Liver (tissue), 7 donors: ENCODE measurements at regions not wholly inside any gene's neighbourhood (a gene's known extent, or its start where the extent isn't known, plus 50 kb on each side); places are given as distances from the start of the nearest gene placed in this dataset.

Source experiments
- DNase-seq: peaks from one replicate; pipeline ENCODE4 v3.0.0-alpha.2; 2017; ENCODE audit warnings: low spot score
- H3K27ac ChIP-seq, 2 donors: one replicate each; pipeline ENCODE4 v1.7.0; 2013; ENCODE audit warnings: inconsistent platforms in 2 of 2, low read length in 2 of 2, control low read depth in 1 of 2, low read depth in 1 of 2, mild to moderate bottlenecking in 1 of 2
- H3K27me3 ChIP-seq, 4 donors: one replicate each; pipeline versions ENCODE4 v1.6.1 to v1.7.0; 2013; ENCODE audit warnings: low read length in 3 of 4, inconsistent platforms in 1 of 4, mild to moderate bottlenecking in 1 of 4, moderate library complexity in 1 of 4; ENCODE audit not compliant: control insufficient read depth in 4 of 4, insufficient read depth in 4 of 4
- H3K36me3 ChIP-seq, 4 donors: one replicate each; pipeline versions ENCODE4 v1.6.1 to v1.7.0; 2013; ENCODE audit warnings: low read length in 3 of 4, mild to moderate bottlenecking in 3 of 4, low read depth in 1 of 4, moderate library complexity in 1 of 4; ENCODE audit not compliant: control insufficient read depth in 4 of 4, insufficient read depth in 3 of 4
- H3K4me1 ChIP-seq, 4 donors: one replicate each; pipeline versions ENCODE4 v1.6.1 to v1.7.0; 2013; ENCODE audit warnings: low read length in 3 of 4, mild to moderate bottlenecking in 3 of 4, moderate library complexity in 1 of 4; ENCODE audit not compliant: control insufficient read depth in 4 of 4, insufficient read depth in 4 of 4
- H3K4me3 ChIP-seq, 3 donors: one replicate each; pipeline versions ENCODE4 v1.6.1 to v1.7.0; 2013; ENCODE audit warnings: low read length in 3 of 3, control low read depth in 1 of 3, low read depth in 1 of 3, mild to moderate bottlenecking in 1 of 3
- H3K9ac ChIP-seq, 2 donors: one replicate each; pipeline ENCODE4 v1.7.0; 2013; ENCODE audit warnings: low read length in 2 of 2, mild to moderate bottlenecking in 2 of 2, moderate library complexity in 2 of 2, control low read depth in 1 of 2, low read depth in 1 of 2
- H3K9me3 ChIP-seq, 4 donors: one replicate each; pipeline versions ENCODE4 v1.6.1 to v1.7.0; 2013; ENCODE audit warnings: low read length in 3 of 4; ENCODE audit not compliant: control insufficient read depth in 4 of 4
- ATF3 ChIP-seq: IDR thresholded peaks from 2 replicates; pipeline ENCODE4 v1.6.1; 2016; ENCODE audit warnings: antibody characterized with exemption
- EGR1 ChIP-seq, 2 donors: IDR thresholded peaks; 2 replicates each; pipeline ENCODE4 v1.6.1; 2016 to 2018; ENCODE audit warnings: antibody characterized with exemption in 2 of 2, low read depth in 2 of 2
- FOXA1 ChIP-seq: IDR thresholded peaks from 2 replicates; pipeline ENCODE4 v1.6.1; 2016; ENCODE audit warnings: antibody characterized with exemption
- GABPA ChIP-seq, 2 donors: IDR thresholded peaks in 1 of 2; conservative IDR thresholded peaks in 1 of 2; 2 replicates each; pipeline ENCODE4 v1.6.1; 2016; ENCODE audit warnings: antibody characterized with exemption in 2 of 2, mild to moderate bottlenecking in 1 of 2, moderate library complexity in 1 of 2
- HNF4G ChIP-seq: IDR thresholded peaks from 2 replicates; pipeline ENCODE4 v1.6.1; 2016; ENCODE audit warnings: antibody characterized with exemption
- JUND ChIP-seq, 2 donors: IDR thresholded peaks; 2 replicates each; pipeline ENCODE4 v1.6.1; 2016; ENCODE audit warnings: antibody characterized with exemption in 2 of 2
- NR2F2 ChIP-seq: IDR thresholded peaks from 2 replicates; pipeline ENCODE4 v1.6.1; 2016; ENCODE audit warnings: antibody characterized with exemption
- RAD21 ChIP-seq, 2 donors: IDR thresholded peaks; 2 replicates each; pipeline ENCODE4 v1.6.1; 2016; ENCODE audit warnings: antibody characterized with exemption in 2 of 2, mild to moderate bottlenecking in 2 of 2
- RXRA ChIP-seq, 2 donors: IDR thresholded peaks; 2 replicates each; pipeline ENCODE4 v1.6.1; 2017 to 2018; ENCODE audit warnings: antibody characterized with exemption in 2 of 2, mild to moderate bottlenecking in 1 of 2
- SP1 ChIP-seq: IDR thresholded peaks from 2 replicates; pipeline ENCODE4 v1.6.1; 2018; ENCODE audit warnings: antibody characterized with exemption, mild to moderate bottlenecking
- TAF1 ChIP-seq: conservative IDR thresholded peaks from 2 replicates; pipeline ENCODE4 v1.6.1; 2016; ENCODE audit warnings: antibody characterized with exemption, mild to moderate bottlenecking
- ZBTB33 ChIP-seq: IDR thresholded peaks from 2 replicates; pipeline ENCODE4 v1.6.1; 2016; ENCODE audit warnings: antibody characterized with exemption
- WGBS: extraction: QIAGEN DNeasy Blood & Tissue Kit; methylation state at CpG from one replicate; pipeline ENCODE4 v1.1.7; 2013; 5-methylcytosine and 5-hydroxymethylcytosine counted together
- TF ChIP-seq, protein P1 (sequence below): IDR thresholded peaks from 2 replicates; pipeline ENCODE4 v1.6.1; 2016; ENCODE audit warnings: antibody characterized with exemption
- TF ChIP-seq, protein P2 (sequence below): IDR thresholded peaks from 2 replicates; pipeline ENCODE4 v1.6.1; 2016; ENCODE audit warnings: antibody characterized with exemption, mild to moderate bottlenecking
- donor health status: healthy.
- donor health status: healthy.
- donor health status: healthy.
- donor health status: healthy.

- TF ChIP-seq ZBTB33 (no peak), RAD21 (IDR thresholded peaks at IDR 0.05) (no peak), EGR1 (IDR thresholded peaks at IDR 0.05; ENCODE audit: low read depth in 2 of 2) (no peak), RXRA (IDR thresholded peaks at IDR 0.05) (no peak), SP1 (no peak), ATF3 (no peak)
- TF ChIP-seq, protein P1, sequence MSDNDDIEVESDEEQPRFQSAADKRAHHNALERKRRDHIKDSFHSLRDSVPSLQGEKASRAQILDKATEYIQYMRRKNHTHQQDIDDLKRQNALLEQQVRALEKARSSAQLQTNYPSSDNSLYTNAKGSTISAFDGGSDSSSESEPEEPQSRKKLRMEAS = no peak
Observed at GRCh38 chr21:27589781-27590180, 622.9 kb upstream of the ADAMTS5 start (continued).

DNA sequence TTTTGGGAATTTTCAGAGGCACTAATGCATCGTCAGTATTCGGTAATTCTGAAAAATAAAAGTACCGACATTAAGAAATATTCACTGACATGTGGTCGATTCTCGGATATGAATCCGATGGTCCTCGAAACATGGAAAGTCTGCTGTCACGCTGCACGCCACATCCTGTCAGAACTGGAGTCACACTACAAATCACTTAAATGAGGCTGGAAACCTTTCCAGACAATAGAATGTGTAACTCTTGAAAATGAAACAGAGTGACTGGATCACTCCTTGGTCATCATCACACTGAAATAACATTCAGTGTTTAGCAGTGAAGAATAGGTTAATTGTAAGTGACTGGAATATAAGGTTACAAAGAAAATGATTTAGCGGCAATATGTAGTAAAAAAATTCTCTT is 620.1 kb upstream of the ADAMTS5 start:
- Histone ChIP-seq H3K4me1 (no peaks in the 10 kb centered on the region), H3K27me3 (no peaks in the 10 kb centered on the region), H3K9me3 (no peaks in the 10 kb centered on the region), H3K9ac (no peak overlapping the region), H3K27ac (no peak overlapping the region), H3K36me3 (no peaks in the 10 kb centered on the region), H3K4me3 (no peak overlapping the region)
- DNase-seq = no peak
- no peak for TF ChIP-seq RAD21 (IDR thresholded peaks at IDR 0.05)
- 94% methylated on average over 10 of the region's 10 CpGs for WGBS

DNA sequence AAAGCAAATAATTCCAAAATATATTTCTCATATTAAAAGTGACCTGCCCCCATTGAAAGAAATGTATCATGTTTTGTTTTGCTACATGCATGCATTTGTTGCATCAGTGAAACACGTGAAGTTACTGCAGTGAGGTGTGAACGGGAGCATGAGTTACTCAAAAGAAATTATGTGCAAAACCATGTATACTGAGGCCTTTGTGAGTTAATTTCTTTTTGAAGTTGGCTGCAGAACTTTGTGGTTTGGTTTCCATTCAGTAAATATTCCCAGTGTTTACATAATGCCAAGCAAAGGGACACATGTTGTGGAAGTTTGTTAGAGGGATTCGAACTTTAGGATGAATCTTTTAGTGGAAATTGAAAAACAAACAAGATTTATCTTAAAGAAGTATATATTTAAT is 619.4 kb upstream of the ADAMTS5 start:
- Histone ChIP-seq H3K4me1 (no peaks in the 10 kb centered on the region), H3K9ac (no peak overlapping the region), H3K36me3 (no peaks in the 10 kb centered on the region), H3K9me3 (no peaks in the 10 kb centered on the region), H3K27ac (no peak overlapping the region), H3K27me3 (no peaks in the 10 kb centered on the region), H3K4me3 (no peak overlapping the region)
- 75% methylated on average over 3 of the region's 3 CpGs for WGBS
- TF ChIP-seq ATF3 (no peak), JUND (IDR thresholded peaks at IDR 0.05) (no peak), NR2F2 (no peak), FOXA1 (no peak), HNF4G (no peak), GABPA (IDR thresholded peaks at IDR 0.05 in 1 of 2, conservative IDR thresholded peaks at IDR 0.05 in 1 of 2) (no peak), RXRA (IDR thresholded peaks at IDR 0.05) (no peak), ZBTB33 (no peak), TAF1 (no peak)
- TF ChIP-seq, protein P2, sequence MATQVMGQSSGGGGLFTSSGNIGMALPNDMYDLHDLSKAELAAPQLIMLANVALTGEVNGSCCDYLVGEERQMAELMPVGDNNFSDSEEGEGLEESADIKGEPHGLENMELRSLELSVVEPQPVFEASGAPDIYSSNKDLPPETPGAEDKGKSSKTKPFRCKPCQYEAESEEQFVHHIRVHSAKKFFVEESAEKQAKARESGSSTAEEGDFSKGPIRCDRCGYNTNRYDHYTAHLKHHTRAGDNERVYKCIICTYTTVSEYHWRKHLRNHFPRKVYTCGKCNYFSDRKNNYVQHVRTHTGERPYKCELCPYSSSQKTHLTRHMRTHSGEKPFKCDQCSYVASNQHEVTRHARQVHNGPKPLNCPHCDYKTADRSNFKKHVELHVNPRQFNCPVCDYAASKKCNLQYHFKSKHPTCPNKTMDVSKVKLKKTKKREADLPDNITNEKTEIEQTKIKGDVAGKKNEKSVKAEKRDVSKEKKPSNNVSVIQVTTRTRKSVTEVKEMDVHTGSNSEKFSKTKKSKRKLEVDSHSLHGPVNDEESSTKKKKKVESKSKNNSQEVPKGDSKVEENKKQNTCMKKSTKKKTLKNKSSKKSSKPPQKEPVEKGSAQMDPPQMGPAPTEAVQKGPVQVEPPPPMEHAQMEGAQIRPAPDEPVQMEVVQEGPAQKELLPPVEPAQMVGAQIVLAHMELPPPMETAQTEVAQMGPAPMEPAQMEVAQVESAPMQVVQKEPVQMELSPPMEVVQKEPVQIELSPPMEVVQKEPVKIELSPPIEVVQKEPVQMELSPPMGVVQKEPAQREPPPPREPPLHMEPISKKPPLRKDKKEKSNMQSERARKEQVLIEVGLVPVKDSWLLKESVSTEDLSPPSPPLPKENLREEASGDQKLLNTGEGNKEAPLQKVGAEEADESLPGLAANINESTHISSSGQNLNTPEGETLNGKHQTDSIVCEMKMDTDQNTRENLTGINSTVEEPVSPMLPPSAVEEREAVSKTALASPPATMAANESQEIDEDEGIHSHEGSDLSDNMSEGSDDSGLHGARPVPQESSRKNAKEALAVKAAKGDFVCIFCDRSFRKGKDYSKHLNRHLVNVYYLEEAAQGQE = no peak
- no peak for DNase-seq
